PFSK-1 (cell line): ENCODE measurements at regions not wholly inside any gene's neighbourhood (a gene's known extent, or its start where the extent isn't known, plus 50 kb on each side); places are given as distances from the start of the nearest gene placed in this dataset.

Experiments
- FOXP2 ChIP-seq: optimal IDR thresholded peaks from 2 replicates; pipeline ENCODE3; 2011; ENCODE audit warnings: borderline replicate concordance, control low read depth, inconsistent platforms; ENCODE audit not compliant: insufficient read depth; ENCODE audit errors: extremely low read length, extremely low read depth
- POLR2AphosphoS5 ChIP-seq: IDR thresholded peaks from 2 replicates; pipeline ENCODE4 v1.6.1; 2012; ENCODE audit warnings: low read depth, mild to moderate bottlenecking, control low read depth, low read length, moderate library complexity
- SIN3A ChIP-seq: IDR thresholded peaks from 2 replicates; pipeline ENCODE4 v1.6.1; 2012; ENCODE audit warnings: mild to moderate bottlenecking, low read length, moderate library complexity, borderline replicate concordance; ENCODE audit not compliant: insufficient read depth
- TAF1 ChIP-seq: IDR thresholded peaks from 2 replicates; pipeline ENCODE4 v1.6.1; 2012; ENCODE audit warnings: low read length, control low read depth, borderline replicate concordance; ENCODE audit not compliant: insufficient read depth
- TF ChIP-seq, protein P1 (sequence below), 2 experiments: IDR thresholded peaks; 2 replicates each; pipeline versions ENCODE4 v1.6.1 to v1.8.0; 2011 to 2012; ENCODE audit warnings: low read depth in 2 of 2, low read length in 2 of 2, control low read depth in 1 of 2, inconsistent platforms in 1 of 2, mild to moderate bottlenecking in 1 of 2, moderate library complexity in 1 of 2; ENCODE audit not compliant: insufficient read depth in 1 of 2

DNA sequence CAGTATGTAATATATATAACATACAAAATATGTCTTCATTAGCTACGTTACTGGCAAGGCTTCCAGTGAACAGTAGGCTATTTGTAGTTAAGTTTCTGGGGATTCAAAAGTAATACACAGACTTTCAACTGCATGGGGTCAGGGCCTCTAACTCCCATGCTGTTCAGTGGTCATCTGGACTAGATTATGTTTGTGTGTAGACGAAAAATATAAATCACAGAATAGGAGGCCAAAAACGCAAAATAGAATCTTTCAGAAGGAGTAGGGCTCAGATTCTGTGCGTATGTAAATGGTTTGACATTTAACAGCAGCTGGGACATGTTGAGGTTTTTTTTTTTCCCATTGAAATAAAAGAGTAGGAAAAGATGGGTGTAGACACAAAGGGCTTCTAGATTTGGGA lies 1048.7 kb upstream of the WWC1 start:
- TF ChIP-seq, protein P1, sequence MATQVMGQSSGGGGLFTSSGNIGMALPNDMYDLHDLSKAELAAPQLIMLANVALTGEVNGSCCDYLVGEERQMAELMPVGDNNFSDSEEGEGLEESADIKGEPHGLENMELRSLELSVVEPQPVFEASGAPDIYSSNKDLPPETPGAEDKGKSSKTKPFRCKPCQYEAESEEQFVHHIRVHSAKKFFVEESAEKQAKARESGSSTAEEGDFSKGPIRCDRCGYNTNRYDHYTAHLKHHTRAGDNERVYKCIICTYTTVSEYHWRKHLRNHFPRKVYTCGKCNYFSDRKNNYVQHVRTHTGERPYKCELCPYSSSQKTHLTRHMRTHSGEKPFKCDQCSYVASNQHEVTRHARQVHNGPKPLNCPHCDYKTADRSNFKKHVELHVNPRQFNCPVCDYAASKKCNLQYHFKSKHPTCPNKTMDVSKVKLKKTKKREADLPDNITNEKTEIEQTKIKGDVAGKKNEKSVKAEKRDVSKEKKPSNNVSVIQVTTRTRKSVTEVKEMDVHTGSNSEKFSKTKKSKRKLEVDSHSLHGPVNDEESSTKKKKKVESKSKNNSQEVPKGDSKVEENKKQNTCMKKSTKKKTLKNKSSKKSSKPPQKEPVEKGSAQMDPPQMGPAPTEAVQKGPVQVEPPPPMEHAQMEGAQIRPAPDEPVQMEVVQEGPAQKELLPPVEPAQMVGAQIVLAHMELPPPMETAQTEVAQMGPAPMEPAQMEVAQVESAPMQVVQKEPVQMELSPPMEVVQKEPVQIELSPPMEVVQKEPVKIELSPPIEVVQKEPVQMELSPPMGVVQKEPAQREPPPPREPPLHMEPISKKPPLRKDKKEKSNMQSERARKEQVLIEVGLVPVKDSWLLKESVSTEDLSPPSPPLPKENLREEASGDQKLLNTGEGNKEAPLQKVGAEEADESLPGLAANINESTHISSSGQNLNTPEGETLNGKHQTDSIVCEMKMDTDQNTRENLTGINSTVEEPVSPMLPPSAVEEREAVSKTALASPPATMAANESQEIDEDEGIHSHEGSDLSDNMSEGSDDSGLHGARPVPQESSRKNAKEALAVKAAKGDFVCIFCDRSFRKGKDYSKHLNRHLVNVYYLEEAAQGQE (IDR thresholded peaks at IDR 0.05; ENCODE audit: insufficient read depth in 1 of 2, low read depth in 2 of 2, low read length in 2 of 2), result no peak
- TF ChIP-seq POLR2AphosphoS5 (no peak), SIN3A (no peak), TAF1 (no peak), FOXP2 (no peak)
